ENCODE measurements at regions not wholly inside any gene's neighbourhood (a gene's known extent, or its start where the extent isn't known, plus 50 kb on each side); places are given as distances from the start of the nearest gene placed in this dataset.

DNA sequence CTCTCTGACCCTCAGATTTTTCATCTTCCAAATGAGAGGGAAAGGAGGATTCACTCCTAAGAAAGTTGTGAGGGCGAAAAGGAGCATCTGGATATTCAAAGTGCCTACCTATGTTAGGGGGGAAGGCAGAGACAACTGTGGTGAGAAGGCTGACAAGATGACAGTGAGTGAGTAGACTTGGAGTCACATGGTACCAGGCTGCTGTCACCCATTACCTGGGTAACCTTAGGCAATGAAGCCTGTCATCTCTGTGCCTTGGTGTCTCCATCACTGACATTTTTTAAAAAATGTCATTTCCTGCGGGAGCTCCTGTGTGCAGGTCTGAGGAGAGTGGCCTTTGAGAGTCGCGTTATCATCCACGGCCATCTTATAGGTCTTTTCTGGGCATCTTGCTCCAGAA lies 124.0 kb downstream of the MAF start:
- H2AFZ ChIP-seq (ENCODE audit: low read depth, low read length): no peak overlapping the region
- H3F3A ChIP-seq (ENCODE audit: insufficient read depth, low read length, poor library complexity, severe bottlenecking): no peaks in the 10 kb centered on the region
- no peak overlapping the region for H3K9ac ChIP-seq (ENCODE audit: low read length)
- no peaks in the 10 kb centered on the region for H3K27me3 ChIP-seq (ENCODE audit: insufficient read depth, low read depth, low read length)
- H3K4me2 ChIP-seq (ENCODE audit: low read length): no peak overlapping the region
- no peaks in the 10 kb centered on the region for H3K79me2 ChIP-seq (replicated peaks; ENCODE audit: insufficient read depth, low read length)
- TF ChIP-seq EP300 (conservative IDR thresholded peaks at IDR 0.05; ENCODE audit: poor library complexity, severe bottlenecking) (peak; percentile 84), EZH2 (IDR thresholded peaks at IDR 0.05; ENCODE audit: borderline replicate concordance, insufficient read depth, low read length, poor library complexity, severe bottlenecking) (no peak), POLR2AphosphoS5 (IDR thresholded peaks at IDR 0.05) (peak; percentile 48)
- no peaks in the 10 kb centered on the region for H3K9me2 ChIP-seq (ENCODE audit: insufficient read depth, low read length)
- no peaks in the 10 kb centered on the region for H3K9me3 ChIP-seq (ENCODE audit: low read length)
- no peak overlapping the region for H3K27ac ChIP-seq (ENCODE audit: low read length)
- H3K4me3 ChIP-seq (ENCODE audit: low read length): no peak overlapping the region
- no peaks in the 10 kb centered on the region for H3K36me3 ChIP-seq (ENCODE audit: insufficient read depth, low read length)
- H4K20me1 ChIP-seq (ENCODE audit: insufficient read depth): no peaks in the 10 kb centered on the region

DNA sequence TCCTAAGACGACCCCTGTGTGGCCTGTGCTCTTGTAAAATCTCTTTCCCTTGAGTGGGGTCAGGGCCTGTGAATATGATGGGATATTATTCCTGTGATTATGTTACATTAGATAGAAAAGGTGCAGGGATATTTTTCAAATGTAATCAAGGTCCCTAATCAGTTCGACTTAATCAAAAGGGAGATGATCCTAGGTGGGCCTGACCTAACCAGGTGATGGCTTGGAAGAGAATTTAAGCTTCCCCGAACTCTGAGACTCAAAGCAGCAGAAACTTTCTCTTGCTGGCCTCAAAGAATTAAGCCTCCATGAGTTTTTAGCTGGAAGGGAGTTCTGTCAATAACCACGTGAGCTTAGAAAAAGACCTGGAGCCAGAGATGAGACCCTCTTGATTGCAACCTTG lies 124.7 kb downstream of the MAF start:
- H3K9ac ChIP-seq (ENCODE audit: low read length): no peak overlapping the region
- H3K27ac ChIP-seq (ENCODE audit: low read length): no peak overlapping the region
- no peaks in the 10 kb centered on the region for H3K9me2 ChIP-seq (ENCODE audit: insufficient read depth, low read length)
- no peaks in the 10 kb centered on the region for H3F3A ChIP-seq (ENCODE audit: insufficient read depth, low read length, poor library complexity, severe bottlenecking)
- no peak for TF ChIP-seq POLR2AphosphoS5 (IDR thresholded peaks at IDR 0.05)
- TF ChIP-seq TAF1 (IDR thresholded peaks at IDR 0.05; ENCODE audit: low read depth): no peak
- TF ChIP-seq, protein P1, sequence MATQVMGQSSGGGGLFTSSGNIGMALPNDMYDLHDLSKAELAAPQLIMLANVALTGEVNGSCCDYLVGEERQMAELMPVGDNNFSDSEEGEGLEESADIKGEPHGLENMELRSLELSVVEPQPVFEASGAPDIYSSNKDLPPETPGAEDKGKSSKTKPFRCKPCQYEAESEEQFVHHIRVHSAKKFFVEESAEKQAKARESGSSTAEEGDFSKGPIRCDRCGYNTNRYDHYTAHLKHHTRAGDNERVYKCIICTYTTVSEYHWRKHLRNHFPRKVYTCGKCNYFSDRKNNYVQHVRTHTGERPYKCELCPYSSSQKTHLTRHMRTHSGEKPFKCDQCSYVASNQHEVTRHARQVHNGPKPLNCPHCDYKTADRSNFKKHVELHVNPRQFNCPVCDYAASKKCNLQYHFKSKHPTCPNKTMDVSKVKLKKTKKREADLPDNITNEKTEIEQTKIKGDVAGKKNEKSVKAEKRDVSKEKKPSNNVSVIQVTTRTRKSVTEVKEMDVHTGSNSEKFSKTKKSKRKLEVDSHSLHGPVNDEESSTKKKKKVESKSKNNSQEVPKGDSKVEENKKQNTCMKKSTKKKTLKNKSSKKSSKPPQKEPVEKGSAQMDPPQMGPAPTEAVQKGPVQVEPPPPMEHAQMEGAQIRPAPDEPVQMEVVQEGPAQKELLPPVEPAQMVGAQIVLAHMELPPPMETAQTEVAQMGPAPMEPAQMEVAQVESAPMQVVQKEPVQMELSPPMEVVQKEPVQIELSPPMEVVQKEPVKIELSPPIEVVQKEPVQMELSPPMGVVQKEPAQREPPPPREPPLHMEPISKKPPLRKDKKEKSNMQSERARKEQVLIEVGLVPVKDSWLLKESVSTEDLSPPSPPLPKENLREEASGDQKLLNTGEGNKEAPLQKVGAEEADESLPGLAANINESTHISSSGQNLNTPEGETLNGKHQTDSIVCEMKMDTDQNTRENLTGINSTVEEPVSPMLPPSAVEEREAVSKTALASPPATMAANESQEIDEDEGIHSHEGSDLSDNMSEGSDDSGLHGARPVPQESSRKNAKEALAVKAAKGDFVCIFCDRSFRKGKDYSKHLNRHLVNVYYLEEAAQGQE (IDR thresholded peaks at IDR 0.05; ENCODE audit: borderline replicate concordance): no peak
- TF ChIP-seq MXI1 (conservative IDR thresholded peaks at IDR 0.05; ENCODE audit: poor library complexity, severe bottlenecking): no peak
- no peak for TF ChIP-seq RAD21 (conservative IDR thresholded peaks at IDR 0.05)
- TF ChIP-seq, protein P2, sequence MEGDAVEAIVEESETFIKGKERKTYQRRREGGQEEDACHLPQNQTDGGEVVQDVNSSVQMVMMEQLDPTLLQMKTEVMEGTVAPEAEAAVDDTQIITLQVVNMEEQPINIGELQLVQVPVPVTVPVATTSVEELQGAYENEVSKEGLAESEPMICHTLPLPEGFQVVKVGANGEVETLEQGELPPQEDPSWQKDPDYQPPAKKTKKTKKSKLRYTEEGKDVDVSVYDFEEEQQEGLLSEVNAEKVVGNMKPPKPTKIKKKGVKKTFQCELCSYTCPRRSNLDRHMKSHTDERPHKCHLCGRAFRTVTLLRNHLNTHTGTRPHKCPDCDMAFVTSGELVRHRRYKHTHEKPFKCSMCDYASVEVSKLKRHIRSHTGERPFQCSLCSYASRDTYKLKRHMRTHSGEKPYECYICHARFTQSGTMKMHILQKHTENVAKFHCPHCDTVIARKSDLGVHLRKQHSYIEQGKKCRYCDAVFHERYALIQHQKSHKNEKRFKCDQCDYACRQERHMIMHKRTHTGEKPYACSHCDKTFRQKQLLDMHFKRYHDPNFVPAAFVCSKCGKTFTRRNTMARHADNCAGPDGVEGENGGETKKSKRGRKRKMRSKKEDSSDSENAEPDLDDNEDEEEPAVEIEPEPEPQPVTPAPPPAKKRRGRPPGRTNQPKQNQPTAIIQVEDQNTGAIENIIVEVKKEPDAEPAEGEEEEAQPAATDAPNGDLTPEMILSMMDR (IDR thresholded peaks at IDR 0.05; ENCODE audit: poor library complexity, severe bottlenecking): no peak
- no peak for TF ChIP-seq EZH2 (IDR thresholded peaks at IDR 0.05; ENCODE audit: borderline replicate concordance, insufficient read depth, low read length, poor library complexity, severe bottlenecking)
- no peak overlapping the region for H3K4me2 ChIP-seq (ENCODE audit: low read length)
- H3K27me3 ChIP-seq (ENCODE audit: insufficient read depth, low read depth, low read length): no peaks in the 10 kb centered on the region
- H3K36me3 ChIP-seq (ENCODE audit: insufficient read depth, low read length): no peaks in the 10 kb centered on the region
- no peaks in the 10 kb centered on the region for H3K79me2 ChIP-seq (replicated peaks; ENCODE audit: insufficient read depth, low read length)
- no peaks in the 10 kb centered on the region for H4K20me1 ChIP-seq (ENCODE audit: insufficient read depth)
- no peak overlapping the region for H3K4me3 ChIP-seq (ENCODE audit: low read length)
- no peak overlapping the region for H2AFZ ChIP-seq (ENCODE audit: low read depth, low read length)
- H3K9me3 ChIP-seq (ENCODE audit: low read length): no peaks in the 10 kb centered on the region

DNA sequence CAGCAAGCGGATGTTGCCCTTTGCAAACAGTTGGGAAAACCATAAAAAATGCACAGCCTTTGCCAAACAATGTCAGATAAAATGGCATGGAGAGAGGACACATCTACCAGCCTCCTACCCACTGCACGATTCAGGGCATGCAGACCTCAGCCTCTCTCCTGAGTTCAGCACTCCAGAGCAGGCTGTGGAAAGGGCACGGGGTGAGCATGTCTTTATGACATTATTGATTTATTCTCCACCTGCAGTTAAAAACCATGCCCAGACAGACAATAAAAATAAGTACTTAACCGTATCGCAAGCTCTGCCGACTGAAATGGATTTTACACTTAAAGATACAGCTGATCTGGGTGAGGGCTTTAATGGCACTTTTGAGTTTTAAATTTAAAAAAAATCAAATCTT lies 127.1 kb downstream of the MAF start:
- H3K9me3 ChIP-seq (ENCODE audit: low read length): no peaks in the 10 kb centered on the region
- H3K27me3 ChIP-seq (ENCODE audit: insufficient read depth, low read depth, low read length): no peaks in the 10 kb centered on the region
- no peak overlapping the region for H3K9ac ChIP-seq (ENCODE audit: low read length)
- H3K79me2 ChIP-seq (replicated peaks; ENCODE audit: insufficient read depth, low read length): no peaks in the 10 kb centered on the region
- H3F3A ChIP-seq (ENCODE audit: insufficient read depth, low read length, poor library complexity, severe bottlenecking): no peaks in the 10 kb centered on the region
- H4K20me1 ChIP-seq (ENCODE audit: insufficient read depth): no peaks in the 10 kb centered on the region
- H3K36me3 ChIP-seq (ENCODE audit: insufficient read depth, low read length): no peaks in the 10 kb centered on the region
- no peaks in the 10 kb centered on the region for H3K9me2 ChIP-seq (ENCODE audit: insufficient read depth, low read length)
- H2AFZ ChIP-seq (ENCODE audit: low read depth, low read length): no peak overlapping the region
- no peak for TF ChIP-seq MXI1 (conservative IDR thresholded peaks at IDR 0.05; ENCODE audit: poor library complexity, severe bottlenecking)
- no peak for TF ChIP-seq EZH2 (IDR thresholded peaks at IDR 0.05; ENCODE audit: borderline replicate concordance, insufficient read depth, low read length, poor library complexity, severe bottlenecking)
- no peak for TF ChIP-seq EP300 (conservative IDR thresholded peaks at IDR 0.05; ENCODE audit: poor library complexity, severe bottlenecking)
- TF ChIP-seq, protein P2 (IDR thresholded peaks at IDR 0.05; ENCODE audit: poor library complexity, severe bottlenecking): no peak
- no peak for TF ChIP-seq SMC3 (conservative IDR thresholded peaks at IDR 0.05; ENCODE audit: poor library complexity)
- TF ChIP-seq TAF1 (IDR thresholded peaks at IDR 0.05; ENCODE audit: low read depth): no peak
- TF ChIP-seq POLR2AphosphoS5 (IDR thresholded peaks at IDR 0.05): no peak
- TF ChIP-seq, protein P1 (IDR thresholded peaks at IDR 0.05; ENCODE audit: borderline replicate concordance): no peak
- no peak for TF ChIP-seq RAD21 (conservative IDR thresholded peaks at IDR 0.05)
- no peak overlapping the region for H3K4me3 ChIP-seq (ENCODE audit: low read length)
- no peak overlapping the region for H3K4me2 ChIP-seq (ENCODE audit: low read length)
- H3K27ac ChIP-seq (ENCODE audit: low read length): no peak overlapping the region

Measured in neural cell (in vitro differentiated cells).